GM13976 (cell line): ENCODE measurements at regions not wholly inside any gene's neighbourhood (a gene's known extent, or its start where the extent isn't known, plus 50 kb on each side); places are given as distances from the start of the nearest gene placed in this dataset.

ENCODE experiments used
- DNase-seq: peaks from one replicate; pipeline ENCODE4 v3.0.0; 2012; ENCODE audit warnings: low spot score
- CTCF ChIP-seq: IDR thresholded peaks from 2 replicates; pipeline ENCODE4 v1.5.1; 2012; ENCODE audit warnings: borderline replicate concordance, mild to moderate bottlenecking; ENCODE audit not compliant: insufficient read depth; ENCODE audit errors: extremely low read depth, missing control alignments, control extremely low read depth
- in situ Hi-C: fragments of 300-500 bp; cut with MboI; formaldehyde crosslinking; loops from one replicate; pipeline ENCODE4 v1.12.0; 2022; ENCODE audit warnings: low sequenced_read_pairs, mixed read lengths, inconsistent platforms; ENCODE audit not compliant: unreplicated experiment

DNA sequence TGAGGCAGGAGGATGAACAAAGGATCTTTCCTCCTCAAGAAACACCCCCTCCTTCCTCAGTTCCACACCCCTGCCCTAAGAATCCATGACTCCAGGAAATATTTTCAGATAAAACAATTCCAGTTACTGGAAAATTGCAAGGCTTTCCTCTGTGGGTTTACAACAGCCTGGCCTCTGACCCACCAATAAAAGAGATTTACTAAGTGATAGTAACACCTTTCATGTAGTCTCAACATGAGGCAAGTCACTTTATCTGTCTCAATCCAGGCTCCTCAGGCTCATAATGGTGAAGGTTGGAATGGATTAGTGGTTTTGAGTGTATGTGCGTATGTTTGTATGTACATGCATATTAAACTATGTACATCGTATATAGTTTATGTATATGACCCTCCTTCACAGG is 71.4 kb upstream of the PPP2R5A start:
- in situ Hi-C loops, result no loop called here
- DNase-seq, result no peak
- no peak for TF ChIP-seq CTCF

GRCh38 chr1:212214325-212214724 is 70.9 kb upstream of the PPP2R5A start:
- DNase-seq, result no peak
- in situ Hi-C loops, result no loop called here

GRCh38 chr1:212215910-212216309 is 69.3 kb upstream of the PPP2R5A start:
- DNase-seq, result no peak
- TF ChIP-seq CTCF, result no peak
- in situ Hi-C loops, result no loop called here

More at GRCh38 chr1:212214325-212214724, 70.9 kb upstream of the PPP2R5A start:
- TF ChIP-seq CTCF, result no peak

DNA sequence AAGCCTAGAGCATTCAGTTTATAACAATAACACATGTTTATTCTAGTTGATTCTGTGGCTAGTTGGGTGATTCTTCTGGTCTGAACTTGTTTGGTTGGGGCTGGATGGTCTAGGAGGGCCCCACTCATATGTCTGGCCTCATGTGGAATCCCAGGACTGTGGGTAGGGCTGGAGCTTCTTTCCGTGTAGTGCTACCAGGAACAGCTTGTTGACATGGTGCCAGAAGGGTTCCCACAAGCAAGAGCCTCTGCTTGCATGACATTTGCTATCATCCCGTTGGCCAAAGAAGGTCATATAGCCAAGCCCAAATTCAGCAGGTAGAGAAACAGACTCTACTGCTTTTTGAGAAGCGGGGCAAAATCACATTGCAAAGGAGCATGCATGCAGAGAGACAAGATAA is 67.6 kb upstream of the PPP2R5A start:
- TF ChIP-seq CTCF, result no peak
- no peak for DNase-seq
- in situ Hi-C loops, result no loop called here

- no peak for DNase-seq
- in situ Hi-C loops, result no loop called here
- TF ChIP-seq CTCF, result no peak
Observed at GRCh38 chr1:212218065-212218464, 67.1 kb upstream of the PPP2R5A start.

DNA sequence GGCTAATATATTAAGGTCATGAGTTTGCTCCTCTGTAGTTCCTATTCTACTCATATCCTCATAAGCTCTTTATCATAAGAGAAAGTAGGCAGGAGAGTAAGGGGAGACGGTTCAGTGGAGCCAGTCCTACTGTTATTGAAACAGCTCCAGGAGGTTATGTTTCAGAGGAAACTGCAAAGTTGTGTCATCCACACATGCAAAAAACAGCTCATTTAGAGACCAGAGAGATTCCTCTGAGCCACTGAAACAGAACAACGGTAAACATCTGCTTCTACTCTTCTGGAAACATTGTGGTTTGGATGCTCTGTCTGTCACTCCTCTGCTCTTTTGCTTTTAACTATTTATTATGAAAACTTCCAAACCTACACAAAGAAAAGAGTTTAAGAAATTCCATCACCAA is 66.3 kb upstream of the PPP2R5A start:
- in situ Hi-C loops, result no loop called here
- peak; percentile 74 for DNase-seq
- no peak for TF ChIP-seq CTCF
